Cardiac muscle cell (in vitro differentiated cells and primary cell): ENCODE measurements at regions not wholly inside any gene's neighbourhood (a gene's known extent, or its start where the extent isn't known, plus 50 kb on each side); places are given as distances from the start of the nearest gene placed in this dataset.

Source experiments
- DNase-seq, 2 donors: peaks; one replicate each; pipeline versions ENCODE4 v3.0.0 to v3.0.0-alpha.2; 2010 to 2017; ENCODE audit warnings: low read depth in 1 of 2, low spot score in 1 of 2
- H3K27ac ChIP-seq: fragments of 200-600 bp; sonication (generic); 2 replicates; pipeline ENCODE4 v1.5.1; 2016
- H3K27me3 ChIP-seq: fragments of 200-600 bp; sonication (generic); 2 replicates; pipeline ENCODE4 v1.6.0; 2016; ENCODE audit warnings: control low read depth
- H3K36me3 ChIP-seq: fragments of 200-600 bp; sonication (generic); 2 replicates; pipeline ENCODE4 v1.5.1; 2016; ENCODE audit warnings: control low read depth
- H3K4me1 ChIP-seq: fragments of 200-600 bp; sonication (generic); 2 replicates; pipeline ENCODE4 v1.8.1; 2017; ENCODE audit warnings: low read depth, mild to moderate bottlenecking, mixed run types
- H3K4me3 ChIP-seq: fragments of 200-600 bp; sonication (generic); 2 replicates; pipeline ENCODE4 v1.5.1; 2016; ENCODE audit warnings: mild to moderate bottlenecking
- H3K9me3 ChIP-seq: fragments of 200-600 bp; sonication (generic); 2 replicates; pipeline ENCODE4 v1.5.1; 2017; ENCODE audit warnings: low read depth, mild to moderate bottlenecking, control low read depth
- TF ChIP-seq, protein P1 (sequence below): IDR thresholded peaks from 2 replicates; pipeline ENCODE4 v1.5.1; 2012; ENCODE audit warnings: low read depth, mild to moderate bottlenecking, low read length

DNA sequence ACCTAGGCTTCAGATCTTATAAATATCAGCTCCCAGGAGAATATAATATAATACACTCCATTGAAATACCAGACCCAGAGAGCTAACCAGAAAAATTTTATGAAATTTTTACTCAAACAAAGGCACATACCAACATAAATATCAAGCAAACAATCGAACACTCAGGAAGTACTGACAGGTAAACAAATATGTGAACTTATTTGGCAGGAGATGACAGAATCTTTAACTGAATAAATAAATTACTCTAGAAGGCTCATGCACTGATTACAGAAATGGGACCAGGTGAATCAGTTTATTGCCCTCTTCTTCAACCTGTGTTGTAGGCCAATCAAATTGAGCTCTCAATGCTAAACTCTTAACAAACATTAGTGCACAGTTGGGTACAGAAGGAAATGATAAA lies 225.2 kb upstream of the PABPC4L start:
- H3K4me1 ChIP-seq = no peaks in the 10 kb centered on the region
- no peaks in the 10 kb centered on the region for H3K36me3 ChIP-seq
- DNase-seq = no peak
- TF ChIP-seq, protein P1, sequence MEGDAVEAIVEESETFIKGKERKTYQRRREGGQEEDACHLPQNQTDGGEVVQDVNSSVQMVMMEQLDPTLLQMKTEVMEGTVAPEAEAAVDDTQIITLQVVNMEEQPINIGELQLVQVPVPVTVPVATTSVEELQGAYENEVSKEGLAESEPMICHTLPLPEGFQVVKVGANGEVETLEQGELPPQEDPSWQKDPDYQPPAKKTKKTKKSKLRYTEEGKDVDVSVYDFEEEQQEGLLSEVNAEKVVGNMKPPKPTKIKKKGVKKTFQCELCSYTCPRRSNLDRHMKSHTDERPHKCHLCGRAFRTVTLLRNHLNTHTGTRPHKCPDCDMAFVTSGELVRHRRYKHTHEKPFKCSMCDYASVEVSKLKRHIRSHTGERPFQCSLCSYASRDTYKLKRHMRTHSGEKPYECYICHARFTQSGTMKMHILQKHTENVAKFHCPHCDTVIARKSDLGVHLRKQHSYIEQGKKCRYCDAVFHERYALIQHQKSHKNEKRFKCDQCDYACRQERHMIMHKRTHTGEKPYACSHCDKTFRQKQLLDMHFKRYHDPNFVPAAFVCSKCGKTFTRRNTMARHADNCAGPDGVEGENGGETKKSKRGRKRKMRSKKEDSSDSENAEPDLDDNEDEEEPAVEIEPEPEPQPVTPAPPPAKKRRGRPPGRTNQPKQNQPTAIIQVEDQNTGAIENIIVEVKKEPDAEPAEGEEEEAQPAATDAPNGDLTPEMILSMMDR = no peak
- no peak overlapping the region for H3K27ac ChIP-seq
- no peak overlapping the region for H3K4me3 ChIP-seq
- H3K9me3 ChIP-seq = no peaks in the 10 kb centered on the region
- no peaks in the 10 kb centered on the region for H3K27me3 ChIP-seq

DNA sequence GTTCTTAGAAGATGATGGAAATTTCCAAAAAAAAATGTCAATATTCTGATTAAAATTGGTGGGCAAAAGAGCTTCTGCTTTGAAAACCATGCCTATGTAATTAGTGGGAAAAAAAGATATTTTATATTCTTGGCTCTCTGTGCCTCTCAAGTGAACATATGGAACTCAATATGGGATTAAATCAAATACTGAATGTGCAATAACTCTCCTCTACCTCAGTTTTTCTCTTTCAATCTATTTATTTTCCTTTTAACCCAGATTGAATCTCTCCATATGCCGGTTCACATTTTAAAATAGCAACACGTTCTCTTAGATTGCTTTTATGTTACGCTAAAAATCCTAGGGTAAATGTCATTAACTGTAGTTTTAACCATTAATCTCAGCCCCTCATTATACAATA lies 224.2 kb upstream of the PABPC4L start:
- Histone ChIP-seq H3K4me3 (no peak overlapping the region), H3K27ac (no peak overlapping the region), H3K9me3 (no peaks in the 10 kb centered on the region), H3K36me3 (no peaks in the 10 kb centered on the region), H3K4me1 (no peaks in the 10 kb centered on the region), H3K27me3 (no peaks in the 10 kb centered on the region)
- DNase-seq = no peak
- TF ChIP-seq, protein P1 = no peak

DNA sequence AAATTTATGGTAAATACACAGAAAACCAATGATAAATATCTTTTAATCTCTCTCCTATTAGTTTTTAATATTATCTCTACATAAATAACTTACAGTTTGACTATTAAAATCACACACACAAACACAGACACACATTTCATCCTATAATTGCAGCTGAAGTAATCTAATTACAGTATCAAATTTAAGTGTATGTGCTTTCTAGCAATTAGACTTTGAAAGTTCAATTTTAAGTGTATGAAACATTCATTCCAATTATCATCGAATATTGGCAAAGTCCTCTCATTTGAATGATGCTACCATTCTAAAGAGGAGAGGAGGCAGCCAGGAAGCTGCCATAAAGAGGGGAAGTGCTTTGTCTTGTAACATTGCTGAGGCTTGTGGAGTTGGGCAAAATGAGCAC lies 221.2 kb upstream of the PABPC4L start:
- DNase-seq = no peak
- Histone ChIP-seq H3K9me3 (no peaks in the 10 kb centered on the region), H3K4me3 (no peak overlapping the region), H3K27me3 (no peaks in the 10 kb centered on the region), H3K27ac (no peak overlapping the region), H3K4me1 (no peaks in the 10 kb centered on the region), H3K36me3 (no peaks in the 10 kb centered on the region)
- TF ChIP-seq, protein P1 = no peak

DNA sequence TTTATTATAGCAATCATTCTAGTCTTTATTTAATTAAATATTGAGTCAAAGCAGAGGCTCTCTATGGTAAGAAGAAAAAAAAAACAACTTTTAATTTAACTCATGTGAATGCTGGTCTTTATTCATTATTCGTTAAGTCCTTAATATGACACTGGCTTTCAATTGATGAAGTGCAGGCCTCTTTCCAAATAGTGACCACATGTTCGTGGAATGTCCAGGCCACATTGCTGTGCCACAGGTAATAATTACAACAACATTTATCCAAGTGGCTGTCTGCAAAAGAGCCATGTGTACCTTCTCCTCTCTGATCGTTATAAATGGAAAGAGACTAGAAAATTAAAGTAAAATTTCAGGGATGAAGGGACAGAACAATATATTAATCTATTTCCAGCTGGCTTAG lies 220.1 kb upstream of the PABPC4L start:
- TF ChIP-seq, protein P1 = no peak
- Histone ChIP-seq H3K36me3 (no peaks in the 10 kb centered on the region), H3K27me3 (no peaks in the 10 kb centered on the region), H3K27ac (no peak overlapping the region), H3K4me3 (no peak overlapping the region), H3K4me1 (no peaks in the 10 kb centered on the region), H3K9me3 (no peaks in the 10 kb centered on the region)
- peak in 1 of 2 donors; percentile 3 for DNase-seq

DNA sequence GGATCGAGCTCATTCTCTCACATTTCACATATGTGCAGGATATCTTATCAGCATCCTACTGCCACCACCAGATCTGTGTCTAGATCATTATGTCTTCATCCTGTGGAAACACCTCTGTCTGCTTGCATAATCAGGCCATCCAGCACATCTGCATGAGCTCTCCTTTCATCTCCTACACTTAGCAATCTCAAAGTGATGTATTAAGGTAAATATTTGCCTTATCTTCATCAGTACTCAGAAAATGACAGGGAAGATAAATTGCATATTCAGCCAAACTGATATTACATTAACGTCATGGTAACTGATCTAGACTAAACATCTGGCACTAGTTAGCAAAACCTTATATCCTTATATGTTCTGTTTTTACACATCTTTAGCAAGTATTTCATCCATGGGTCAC lies 207.3 kb upstream of the PABPC4L start:
- TF ChIP-seq, protein P1 = no peak
- Histone ChIP-seq H3K36me3 (no peaks in the 10 kb centered on the region), H3K9me3 (no peaks in the 10 kb centered on the region), H3K27ac (no peak overlapping the region), H3K27me3 (no peaks in the 10 kb centered on the region), H3K4me3 (no peak overlapping the region), H3K4me1 (no peaks in the 10 kb centered on the region)
- DNase-seq = no peak

DNA sequence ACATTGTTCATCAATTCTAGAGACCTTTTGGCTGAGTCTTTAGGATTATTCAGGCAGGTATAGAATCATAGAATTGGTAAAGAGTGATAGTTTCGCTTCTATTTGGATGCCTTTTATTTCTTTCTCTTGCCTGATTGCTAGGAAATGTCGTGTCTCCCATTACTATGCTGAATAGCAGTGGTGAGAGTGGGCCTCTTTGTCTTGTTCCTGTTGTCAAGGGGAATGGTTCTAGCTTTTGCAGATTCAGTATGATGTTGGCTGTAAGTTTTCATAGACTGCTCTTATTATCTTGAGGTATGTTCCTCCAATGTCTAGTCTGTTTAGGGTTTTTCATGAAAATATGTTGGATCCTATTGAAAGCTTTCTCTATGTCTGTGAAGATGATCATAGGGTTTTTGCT lies 200.2 kb upstream of the PABPC4L start:
- Histone ChIP-seq H3K9me3 (no peaks in the 10 kb centered on the region), H3K27me3 (no peaks in the 10 kb centered on the region), H3K27ac (no peak overlapping the region), H3K4me1 (no peaks in the 10 kb centered on the region), H3K4me3 (no peak overlapping the region), H3K36me3 (no peaks in the 10 kb centered on the region)
- no peak for DNase-seq
- TF ChIP-seq, protein P1 = no peak
